Endothelial cell of umbilical vein (primary cell): ENCODE measurements at regions not wholly inside any gene's neighbourhood (a gene's known extent, or its start where the extent isn't known, plus 50 kb on each side); places are given as distances from the start of the nearest gene placed in this dataset.

Experiments
- BruUV-seq: library from RNA; stranded (reverse); fragments of 400-500 nt; replicated peaks from 2 replicates; lab custom pipeline; 2021; lab: Mats Ljungman, UMichigan
- CTCF ChIA-PET: fragments of 300-600, 350-600 bp; sonication (Branson Sonifier 250); formaldehyde crosslinking; loops from one replicate; lab custom pipeline; 2021; ENCODE audit warnings: antibody characterized with exemption, inconsistent platforms; lab: Charles Lee
- POLR2A ChIA-PET: fragments of 300-600, 350-600 bp; sonication (Branson Sonifier 250); formaldehyde crosslinking; loops from one replicate; lab custom pipeline; 2021; ENCODE audit warnings: antibody characterized with exemption, inconsistent platforms; lab: Charles Lee
- DNase-seq: peaks from one replicate; pipeline ENCODE4 v3.0.0-alpha.2; 2011; ENCODE audit warnings: low read depth, low spot score
- FAIRE-seq: peaks from 2 replicates; lab custom pipeline; 2011; peaks lifted over from hg19 to GRCh38; lab: Jason Lieb, UNC
- H2AFZ ChIP-seq: 2 replicates; pipeline ENCODE4 v1.6.0; 2012; ENCODE audit warnings: low read depth, low read length, control low read depth, inconsistent platforms
- H3K27ac ChIP-seq: 2 replicates; pipeline ENCODE4 v1.5.1; 2011; ENCODE audit warnings: low read depth, mild to moderate bottlenecking, control low read depth, low read length, moderate library complexity; ENCODE audit not compliant: insufficient read depth
- H3K27me3 ChIP-seq, 2 experiments: 2 replicates each; pipeline versions ENCODE4 v1.6.0 to v1.6.1; 2011; ENCODE audit warnings: low read length in 2 of 2, mixed read lengths in 1 of 2; ENCODE audit not compliant: control insufficient read depth in 2 of 2, insufficient read depth in 2 of 2
- H3K36me3 ChIP-seq, 2 experiments: 2 replicates in 1 of 2; 3 replicates in 1 of 2; pipeline ENCODE4 v1.5.1; 2011; ENCODE audit warnings: low read length in 2 of 2, mild to moderate bottlenecking in 1 of 2, moderate library complexity in 1 of 2; ENCODE audit not compliant: control insufficient read depth in 2 of 2, insufficient read depth in 2 of 2; ENCODE audit errors: extremely low read depth in 1 of 2
- H3K4me1 ChIP-seq: 3 replicates; pipeline ENCODE4 v1.5.1; 2011; ENCODE audit warnings: mild to moderate bottlenecking, low read length; ENCODE audit not compliant: control insufficient read depth, insufficient read depth; ENCODE audit errors: extremely low read depth
- H3K4me2 ChIP-seq: 2 replicates; pipeline ENCODE4 v1.6.1; 2011; ENCODE audit warnings: low read length, control low read depth, mixed read lengths; ENCODE audit not compliant: insufficient read depth
- H3K4me3 ChIP-seq, 3 experiments: fragments of 200-600 bp in 1 of 3; sonication (generic), shearing (Covaris generic) in 1 of 3; replicated peaks in 1 of 3; 2 replicates each; pipeline ENCODE4 v1.5.1; 2011 to 2016; ENCODE audit warnings: control low read depth in 3 of 3, low read length in 3 of 3, mild to moderate bottlenecking in 2 of 3, inconsistent platforms in 1 of 3, low read depth in 1 of 3, moderate library complexity in 1 of 3; ENCODE audit not compliant: insufficient read depth in 1 of 3
- H3K79me2 ChIP-seq: 2 replicates; pipeline ENCODE4 v1.6.0; 2012; ENCODE audit warnings: low read length, inconsistent platforms; ENCODE audit not compliant: control insufficient read depth, insufficient read depth
- H3K9ac ChIP-seq: replicated peaks from 2 replicates; pipeline ENCODE3; 2011; ENCODE audit warnings: low read length, control low read depth; ENCODE audit not compliant: insufficient read depth; ENCODE audit errors: extremely low read depth
- H3K9me1 ChIP-seq: replicated peaks from 3 replicates; pipeline ENCODE4 v1.6.0; 2011; ENCODE audit warnings: mild to moderate bottlenecking, low read length; ENCODE audit not compliant: control insufficient read depth, insufficient read depth; ENCODE audit errors: extremely low read depth
- H3K9me3 ChIP-seq: replicated peaks from 2 replicates; pipeline ENCODE4 v1.5.1; 2012; ENCODE audit warnings: low read length, inconsistent platforms; ENCODE audit not compliant: control insufficient read depth, insufficient read depth
- H4K20me1 ChIP-seq: replicated peaks from 2 replicates; pipeline ENCODE3; 2011; ENCODE audit warnings: mild to moderate bottlenecking, low read length; ENCODE audit not compliant: control insufficient read depth, insufficient read depth; ENCODE audit errors: extremely low read depth
- EZH2 ChIP-seq: IDR thresholded peaks from 2 replicates; pipeline ENCODE4 v1.6.1; 2012; ENCODE audit warnings: borderline replicate concordance, low read depth, mild to moderate bottlenecking, moderate library complexity, low read length, inconsistent platforms; ENCODE audit not compliant: severe bottlenecking
- FOS ChIP-seq: IDR thresholded peaks from 2 replicates; pipeline ENCODE4 v1.6.1; 2011; ENCODE audit warnings: mild to moderate bottlenecking, low read length, moderate library complexity, borderline replicate concordance; ENCODE audit not compliant: insufficient read depth
- GATA2 ChIP-seq: IDR thresholded peaks from 2 replicates; pipeline ENCODE4 v1.7.0; 2011; ENCODE audit warnings: low read depth, mild to moderate bottlenecking, moderate library complexity, mixed read lengths, low read length; ENCODE audit not compliant: insufficient read length, insufficient read depth
- JUN ChIP-seq: IDR thresholded peaks from 2 replicates; pipeline ENCODE4 v1.6.1; 2011; ENCODE audit warnings: borderline replicate concordance, low read depth; ENCODE audit not compliant: insufficient read length, insufficient read depth
- MYC ChIP-seq: IDR thresholded peaks from one replicate; pipeline ENCODE4 v1.6.1; 2011; ENCODE audit warnings: mild to moderate bottlenecking, low read depth, low read length
- POLR2A ChIP-seq: IDR thresholded peaks from 2 replicates; pipeline ENCODE4 v1.6.1; 2012; ENCODE audit warnings: low read depth, mild to moderate bottlenecking, control low read depth, low read length
- POLR2AphosphoS5 ChIP-seq: IDR thresholded peaks from 2 replicates; pipeline ENCODE4 v1.6.1; 2012; ENCODE audit warnings: low read depth, mild to moderate bottlenecking, control low read depth, low read length, moderate library complexity; ENCODE audit not compliant: insufficient read depth
- dilution Hi-C: fragments of 300-500 bp; cut with MboI; formaldehyde crosslinking; loops from one replicate; pipeline ENCODE4 v1.15.0; 2019; ENCODE audit warnings: low sequenced_read_pairs; ENCODE audit not compliant: extremely low pct_ligation_motif_present
- intact Hi-C: fragments of 100-400 bp; cut with micrococcal nuclease; formaldehyde crosslinking; loops from one replicate; pipeline ENCODE4 v1.10.0; 2022
- TF ChIP-seq, protein P1 (sequence below): IDR thresholded peaks from 2 replicates; pipeline ENCODE4 v1.6.1; 2011; ENCODE audit not compliant: insufficient read depth, insufficient read length
- TF ChIP-seq, protein P2 (sequence below), 2 donors: IDR thresholded peaks; 1 replicate in 1 of 2; 2 replicates in 1 of 2; pipeline ENCODE4 v1.5.1; 2011; ENCODE audit warnings: low read length in 2 of 2, mild to moderate bottlenecking in 2 of 2, moderate library complexity in 2 of 2, control low read depth in 1 of 2, inconsistent platforms in 1 of 2, low read depth in 1 of 2; ENCODE audit not compliant: insufficient read depth in 1 of 2; ENCODE audit errors: extremely low read depth in 1 of 2

GRCh38 chr22:47921906-47922305 lies 1159.5 kb downstream of the TBC1D22A start:
- FAIRE-seq (no peak), DNase-seq (no peak)
- dilution Hi-C loops = no loop called here
- Histone ChIP-seq H3K36me3 (no peaks in the 10 kb centered on the region), H3K79me2 (no peaks in the 10 kb centered on the region), H2AFZ (no peak overlapping the region), H3K4me2 (no peak overlapping the region), H4K20me1 (no peaks in the 10 kb centered on the region), H3K27ac (no peak overlapping the region), H3K4me1 (no peaks in the 10 kb centered on the region), H3K9ac (no peak overlapping the region), H3K9me3 (peaks cover 11% of the 10 kb centered on the region), H3K4me3 (no peak overlapping the region), H3K27me3 (no peaks in the 10 kb centered on the region), H3K9me1 (no peaks in the 10 kb centered on the region)
- no TSS peak for BruUV-seq
- intact Hi-C loops = no loop called here
- TF ChIP-seq POLR2AphosphoS5 (no peak), EZH2 (no peak), MYC (no peak), GATA2 (no peak), FOS (no peak), POLR2A (no peak), JUN (no peak)
- TF ChIP-seq, protein P1, sequence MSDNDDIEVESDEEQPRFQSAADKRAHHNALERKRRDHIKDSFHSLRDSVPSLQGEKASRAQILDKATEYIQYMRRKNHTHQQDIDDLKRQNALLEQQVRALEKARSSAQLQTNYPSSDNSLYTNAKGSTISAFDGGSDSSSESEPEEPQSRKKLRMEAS = no peak
- TF ChIP-seq, protein P2, sequence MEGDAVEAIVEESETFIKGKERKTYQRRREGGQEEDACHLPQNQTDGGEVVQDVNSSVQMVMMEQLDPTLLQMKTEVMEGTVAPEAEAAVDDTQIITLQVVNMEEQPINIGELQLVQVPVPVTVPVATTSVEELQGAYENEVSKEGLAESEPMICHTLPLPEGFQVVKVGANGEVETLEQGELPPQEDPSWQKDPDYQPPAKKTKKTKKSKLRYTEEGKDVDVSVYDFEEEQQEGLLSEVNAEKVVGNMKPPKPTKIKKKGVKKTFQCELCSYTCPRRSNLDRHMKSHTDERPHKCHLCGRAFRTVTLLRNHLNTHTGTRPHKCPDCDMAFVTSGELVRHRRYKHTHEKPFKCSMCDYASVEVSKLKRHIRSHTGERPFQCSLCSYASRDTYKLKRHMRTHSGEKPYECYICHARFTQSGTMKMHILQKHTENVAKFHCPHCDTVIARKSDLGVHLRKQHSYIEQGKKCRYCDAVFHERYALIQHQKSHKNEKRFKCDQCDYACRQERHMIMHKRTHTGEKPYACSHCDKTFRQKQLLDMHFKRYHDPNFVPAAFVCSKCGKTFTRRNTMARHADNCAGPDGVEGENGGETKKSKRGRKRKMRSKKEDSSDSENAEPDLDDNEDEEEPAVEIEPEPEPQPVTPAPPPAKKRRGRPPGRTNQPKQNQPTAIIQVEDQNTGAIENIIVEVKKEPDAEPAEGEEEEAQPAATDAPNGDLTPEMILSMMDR (IDR thresholded peaks at IDR 0.05; ENCODE audit: extremely low read depth in 1 of 2, insufficient read depth in 1 of 2, low read depth in 1 of 2, low read length in 2 of 2) = no peak
- ChIA-PET POLR2A (no interaction called here), CTCF (no interaction called here)
